ENCODE measurements at regions not wholly inside any gene's neighbourhood (a gene's known extent, or its start where the extent isn't known, plus 50 kb on each side); places are given as distances from the start of the nearest gene placed in this dataset.
A peak's percentile ranks its signal among the peaks of the same experiment; 100 is the strongest.

- no peak for DNase-seq (ENCODE audit: low read depth, low spot score)
- in situ Hi-C loops (cut with HindIII; ENCODE audit: low pct_unique_long_range_greater_than_20kb, low sequenced_read_pairs): no loop called here
Measured at GRCh38 chr1:224872832-224873433, 56.5 kb upstream of the DNAH14 start.

GRCh38 chr1:224873434-224874369 is 55.8 kb upstream of the DNAH14 start:
- no peak for DNase-seq (ENCODE audit: low read depth, low spot score)
- in situ Hi-C loops (cut with HindIII; ENCODE audit: low pct_unique_long_range_greater_than_20kb, low sequenced_read_pairs): no loop called here

- in situ Hi-C loops (cut with HindIII; ENCODE audit: low pct_unique_long_range_greater_than_20kb, low sequenced_read_pairs): no loop called here
Measured at GRCh38 chr1:224874775-224875174, 54.7 kb upstream of the DNAH14 start.

GRCh38 chr1:224879162-224879803 is 50.2 kb upstream of the DNAH14 start:
- DNase-seq (ENCODE audit: low read depth, low spot score): peak; percentile 68
- in situ Hi-C loops (cut with HindIII; ENCODE audit: low pct_unique_long_range_greater_than_20kb, low sequenced_read_pairs): no loop called here

More at GRCh38 chr1:224874775-224875174, 54.7 kb upstream of the DNAH14 start:
- DNase-seq (ENCODE audit: low read depth, low spot score): no peak
